Chondrocyte (in vitro differentiated cells): ENCODE measurements at regions not wholly inside any gene's neighbourhood (a gene's known extent, or its start where the extent isn't known, plus 50 kb on each side); places are given as distances from the start of the nearest gene placed in this dataset.

Source experiments
- DNase-seq: peaks from one replicate; pipeline ENCODE4 v3.0.0; 2021; ENCODE audit warnings: mixed read lengths, low spot score
- H3K27ac Mint-ChIP-seq: one replicate; pipeline ENCODE4 v1.8.0; 2021; ENCODE audit warnings: mild to moderate bottlenecking, moderate library complexity, mixed read lengths; ENCODE audit not compliant: unreplicated experiment
- H3K27me3 Mint-ChIP-seq: 2 replicates; pipeline ENCODE4 v1.8.0; 2021; ENCODE audit warnings: low read depth, mixed read lengths
- H3K36me3 Mint-ChIP-seq: 2 replicates; pipeline ENCODE4 v1.8.0; 2021; ENCODE audit warnings: low read depth, mixed read lengths
- H3K4me1 Mint-ChIP-seq: 2 replicates; pipeline ENCODE4 v1.8.0; 2021; ENCODE audit warnings: low read depth, mild to moderate bottlenecking, mixed read lengths
- H3K4me3 Mint-ChIP-seq: one replicate; pipeline ENCODE4 v1.8.0; 2021; ENCODE audit warnings: mild to moderate bottlenecking, moderate library complexity, mixed read lengths; ENCODE audit not compliant: unreplicated experiment
- H3K9me3 Mint-ChIP-seq: 2 replicates; pipeline ENCODE4 v1.8.0; 2021; ENCODE audit warnings: low read depth, mixed read lengths
- TF ChIP-seq, protein P1 (sequence below): fragments of 200-600 bp; sonication (generic); IDR thresholded peaks from 2 replicates; pipeline ENCODE4 v1.5.0; 2021; ENCODE audit warnings: antibody characterized with exemption, mild to moderate bottlenecking, moderate library complexity

DNA sequence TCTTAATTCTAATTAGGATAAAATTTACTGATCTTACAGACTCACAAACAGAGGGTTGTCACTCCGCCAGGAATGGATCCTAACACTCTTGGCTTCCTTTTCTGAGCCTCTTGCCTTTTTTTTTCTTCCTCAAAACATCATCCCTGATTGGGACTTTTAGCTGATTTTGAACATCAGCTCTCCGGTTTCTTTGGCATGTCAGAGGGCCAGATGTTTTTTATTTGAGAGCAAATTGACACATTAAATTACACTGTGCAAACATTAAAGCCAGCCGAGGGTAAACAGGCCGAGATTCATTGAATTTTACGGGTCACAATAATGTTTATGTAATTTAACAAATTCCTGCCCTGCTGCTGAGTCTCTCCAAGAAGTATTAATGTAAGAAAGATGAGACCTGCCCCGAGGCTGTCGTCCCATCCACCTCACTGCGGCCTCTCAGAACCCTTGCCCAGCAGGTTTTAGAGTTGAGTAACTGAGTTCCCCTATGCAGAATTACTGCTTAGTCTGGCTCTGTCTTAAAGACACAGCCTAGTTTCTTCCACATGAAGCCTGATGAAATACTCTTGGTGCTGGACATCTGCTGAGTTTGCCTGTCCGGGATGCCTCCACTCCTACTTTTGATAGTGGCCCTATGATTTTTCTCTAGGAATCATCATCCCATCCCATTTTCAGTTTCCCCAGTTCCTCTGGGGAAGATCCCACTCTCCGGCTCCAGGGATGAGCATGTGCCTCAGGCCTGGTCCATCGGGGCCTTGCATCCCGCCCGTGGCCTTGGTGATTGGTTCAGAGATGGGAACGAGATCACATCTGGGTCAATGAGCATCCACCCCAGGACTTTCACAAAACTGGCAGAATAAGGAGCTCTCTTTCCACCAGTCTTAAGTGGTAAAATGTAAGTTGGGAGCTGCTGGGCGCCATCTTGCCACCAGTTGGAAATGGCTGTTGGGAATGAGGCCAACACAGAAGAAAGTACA lies 226.6 kb upstream of the TLE3 start:
- Mint-ChIP-seq H3K4me1 (peaks cover 39% of the 10 kb centered on the region), H3K4me3 (no peak overlapping the region), H3K27ac (no peak overlapping the region), H3K36me3 (no peaks in the 10 kb centered on the region), H3K9me3 (no peaks in the 10 kb centered on the region), H3K27me3 (peaks cover 19% of the 10 kb centered on the region)
- TF ChIP-seq, protein P1, sequence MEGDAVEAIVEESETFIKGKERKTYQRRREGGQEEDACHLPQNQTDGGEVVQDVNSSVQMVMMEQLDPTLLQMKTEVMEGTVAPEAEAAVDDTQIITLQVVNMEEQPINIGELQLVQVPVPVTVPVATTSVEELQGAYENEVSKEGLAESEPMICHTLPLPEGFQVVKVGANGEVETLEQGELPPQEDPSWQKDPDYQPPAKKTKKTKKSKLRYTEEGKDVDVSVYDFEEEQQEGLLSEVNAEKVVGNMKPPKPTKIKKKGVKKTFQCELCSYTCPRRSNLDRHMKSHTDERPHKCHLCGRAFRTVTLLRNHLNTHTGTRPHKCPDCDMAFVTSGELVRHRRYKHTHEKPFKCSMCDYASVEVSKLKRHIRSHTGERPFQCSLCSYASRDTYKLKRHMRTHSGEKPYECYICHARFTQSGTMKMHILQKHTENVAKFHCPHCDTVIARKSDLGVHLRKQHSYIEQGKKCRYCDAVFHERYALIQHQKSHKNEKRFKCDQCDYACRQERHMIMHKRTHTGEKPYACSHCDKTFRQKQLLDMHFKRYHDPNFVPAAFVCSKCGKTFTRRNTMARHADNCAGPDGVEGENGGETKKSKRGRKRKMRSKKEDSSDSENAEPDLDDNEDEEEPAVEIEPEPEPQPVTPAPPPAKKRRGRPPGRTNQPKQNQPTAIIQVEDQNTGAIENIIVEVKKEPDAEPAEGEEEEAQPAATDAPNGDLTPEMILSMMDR, result no peak
- DNase-seq, result no peak

DNA sequence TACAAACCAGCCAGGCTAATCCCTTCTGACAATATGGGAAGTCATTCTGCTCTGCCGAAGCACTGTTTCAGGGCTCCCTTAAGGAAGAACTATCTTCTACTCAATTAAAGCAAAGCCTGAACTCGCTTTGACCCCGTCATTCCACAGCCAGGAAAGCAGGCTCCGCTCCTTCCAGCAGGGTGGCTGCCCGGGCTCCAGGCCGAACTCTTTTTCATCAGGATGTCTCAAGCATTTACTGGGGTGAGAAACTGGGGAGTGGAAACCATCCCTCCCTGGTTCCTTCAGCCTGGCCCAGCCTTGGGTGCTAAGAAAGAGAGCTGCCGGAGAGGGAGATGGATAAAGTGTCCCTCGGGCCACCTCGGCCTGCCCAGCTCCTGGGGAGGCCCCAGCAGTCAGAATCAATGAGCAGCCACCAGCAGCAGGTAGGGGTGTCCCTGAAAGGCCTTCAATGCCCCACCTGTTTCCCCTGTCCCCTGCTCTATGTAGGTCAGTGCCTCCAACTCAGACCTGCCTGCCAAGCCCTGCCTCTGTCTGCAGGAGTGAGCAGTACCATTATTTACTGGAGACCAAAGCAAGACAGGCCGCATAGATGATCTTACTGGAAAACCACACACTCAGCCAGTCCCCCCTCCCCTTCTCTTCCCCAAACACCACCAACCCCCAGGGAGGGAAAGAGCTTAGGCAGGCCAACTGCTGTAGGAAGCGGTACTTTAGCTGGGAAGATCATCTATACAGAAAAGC lies 225.6 kb upstream of the TLE3 start:
- H3K36me3 Mint-ChIP-seq, result no peaks in the 10 kb centered on the region
- H3K4me1 Mint-ChIP-seq, result peaks cover 39% of the 10 kb centered on the region
- no peak overlapping the region for H3K27ac Mint-ChIP-seq
- peaks cover 27% of the 10 kb centered on the region for H3K27me3 Mint-ChIP-seq
- DNase-seq, result no peak
- H3K4me3 Mint-ChIP-seq, result no peak overlapping the region
- TF ChIP-seq, protein P1, result no peak
- no peaks in the 10 kb centered on the region for H3K9me3 Mint-ChIP-seq

DNA sequence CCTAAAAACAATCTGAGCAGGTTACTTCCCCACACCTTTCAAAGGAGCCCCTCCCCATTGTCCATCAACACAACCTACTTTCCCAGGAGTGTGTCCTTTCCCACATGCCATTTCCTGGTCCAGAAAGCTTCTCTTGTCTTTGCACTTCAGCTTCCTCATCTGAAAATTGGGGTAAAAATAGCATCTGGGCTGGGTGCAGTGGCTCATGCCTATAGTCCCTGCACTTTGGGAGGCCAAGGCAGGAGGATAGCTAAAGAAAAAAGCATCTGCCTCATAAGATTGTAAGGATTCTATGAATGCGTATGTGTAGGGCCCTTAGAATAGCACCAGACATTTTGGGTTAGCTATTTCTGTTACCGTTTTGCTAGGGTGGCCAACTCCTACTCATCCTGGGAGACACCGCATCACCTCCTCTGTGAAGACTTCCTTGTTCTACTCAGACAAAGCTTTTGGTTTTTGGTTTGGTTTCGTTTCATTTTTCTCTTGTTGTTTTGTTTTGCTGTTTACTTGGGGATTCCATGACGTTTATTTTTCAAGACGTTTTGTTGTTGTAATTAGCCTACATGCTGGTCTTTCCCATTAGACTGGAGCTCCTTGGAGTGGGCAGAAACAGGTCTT lies 224.4 kb upstream of the TLE3 start:
- H3K27ac Mint-ChIP-seq, result no peak overlapping the region
- peaks cover 31% of the 10 kb centered on the region for H3K4me1 Mint-ChIP-seq
- TF ChIP-seq, protein P1, result no peak
- DNase-seq, result no peak
- peaks cover 28% of the 10 kb centered on the region for H3K27me3 Mint-ChIP-seq
- no peak overlapping the region for H3K4me3 Mint-ChIP-seq
- H3K9me3 Mint-ChIP-seq, result no peaks in the 10 kb centered on the region
- no peaks in the 10 kb centered on the region for H3K36me3 Mint-ChIP-seq

DNA sequence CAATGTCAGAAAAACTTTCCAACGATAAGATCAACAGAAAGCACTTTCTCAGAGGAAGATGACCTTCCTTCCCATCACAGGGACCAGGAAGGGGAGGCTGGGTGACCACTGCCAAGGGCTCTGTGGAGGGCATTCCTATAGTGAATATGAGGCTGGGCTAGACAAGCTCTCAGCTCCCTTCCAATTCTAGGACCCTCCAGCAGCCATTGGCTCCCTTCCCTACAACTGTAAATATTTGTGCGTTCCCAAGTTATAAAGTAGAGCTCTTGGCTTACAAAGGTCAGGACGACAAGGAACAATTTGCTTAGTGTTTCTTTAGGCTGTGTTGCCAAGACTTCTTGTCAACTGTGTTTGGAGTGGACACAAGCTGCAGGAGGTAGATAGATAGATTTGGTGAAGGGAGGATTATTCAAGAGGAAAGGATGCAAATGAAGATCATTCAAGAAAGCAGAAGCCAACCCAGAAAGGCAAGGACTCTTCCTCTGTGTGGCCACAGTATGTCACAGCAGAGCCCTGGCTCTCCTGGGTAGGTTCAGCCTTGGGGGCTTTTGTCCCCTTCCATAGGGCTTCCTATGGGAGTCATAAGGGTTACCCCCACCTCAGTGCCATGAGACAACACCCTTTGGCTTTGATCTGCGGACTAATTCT lies 223.6 kb upstream of the TLE3 start:
- no peak for DNase-seq
- TF ChIP-seq, protein P1, result no peak
- Mint-ChIP-seq H3K9me3 (no peaks in the 10 kb centered on the region), H3K27ac (no peak overlapping the region), H3K4me1 (peaks cover 31% of the 10 kb centered on the region), H3K36me3 (no peaks in the 10 kb centered on the region), H3K4me3 (no peak overlapping the region), H3K27me3 (peaks cover 32% of the 10 kb centered on the region)
